Stomach smooth muscle (tissue), 2 donors: ENCODE measurements at regions not wholly inside any gene's neighbourhood (a gene's known extent, or its start where the extent isn't known, plus 50 kb on each side); places are given as distances from the start of the nearest gene placed in this dataset.

ENCODE experiments used
- H3K27ac ChIP-seq: one replicate; pipeline ENCODE4 v1.7.0; 2013; ENCODE audit warnings: mild to moderate bottlenecking, low read length, inconsistent platforms
- H3K27me3 ChIP-seq, 2 donors: one replicate each; pipeline ENCODE4 v1.7.0; 2013; ENCODE audit warnings: low read length in 2 of 2; ENCODE audit not compliant: insufficient read depth in 2 of 2, control insufficient read depth in 1 of 2
- H3K36me3 ChIP-seq, 2 donors: one replicate each; pipeline ENCODE4 v1.7.0; 2013; ENCODE audit warnings: low read length in 2 of 2; ENCODE audit not compliant: control insufficient read depth in 2 of 2, insufficient read depth in 2 of 2
- H3K4me1 ChIP-seq: one replicate; pipeline ENCODE4 v1.7.0; 2013; ENCODE audit warnings: low read length; ENCODE audit not compliant: control insufficient read depth, insufficient read depth
- H3K4me3 ChIP-seq, 2 donors: one replicate each; pipeline ENCODE4 v1.7.0; 2013; ENCODE audit warnings: low read length in 2 of 2
- H3K9ac ChIP-seq, 2 donors: one replicate each; pipeline ENCODE4 v1.7.0; 2013; ENCODE audit warnings: low read length in 2 of 2, mild to moderate bottlenecking in 1 of 2
- H3K9me3 ChIP-seq, 2 donors: one replicate each; pipeline ENCODE4 v1.7.0; 2013; ENCODE audit warnings: low read length in 2 of 2; ENCODE audit not compliant: control insufficient read depth in 2 of 2
- donor health status: healthy.
- donor health status: Pancreatic carcinoma.

DNA sequence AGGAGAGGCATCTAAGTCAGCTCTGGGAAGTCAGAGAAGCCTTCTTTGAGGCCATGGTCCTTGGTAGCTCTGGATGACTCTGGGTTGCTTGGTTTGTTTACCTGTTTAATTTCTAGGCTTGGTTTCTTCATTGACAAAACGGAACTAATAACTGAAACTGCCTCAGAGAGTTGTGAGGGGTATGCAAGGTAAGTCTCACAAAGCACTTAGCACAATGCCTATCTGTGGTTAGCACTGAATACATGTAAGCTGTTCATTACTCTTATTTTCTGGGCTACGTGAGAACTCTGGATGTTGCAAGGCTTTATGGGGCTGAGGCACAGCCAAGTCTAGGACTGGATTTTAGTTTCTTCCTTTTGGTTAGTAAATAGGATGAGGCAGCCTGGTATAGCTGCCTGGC lies 225.8 kb upstream of the NCAM1 start:
- H3K4me3 ChIP-seq, result no peak overlapping the region
- no peaks in the 10 kb centered on the region for H3K27me3 ChIP-seq
- H3K27ac ChIP-seq, result no peak overlapping the region
- peaks cover 2% of the 10 kb centered on the region for H3K4me1 ChIP-seq
- H3K9me3 ChIP-seq, result no peaks in the 10 kb centered on the region
- no peak overlapping the region for H3K9ac ChIP-seq
- no peaks in the 10 kb centered on the region for H3K36me3 ChIP-seq

DNA sequence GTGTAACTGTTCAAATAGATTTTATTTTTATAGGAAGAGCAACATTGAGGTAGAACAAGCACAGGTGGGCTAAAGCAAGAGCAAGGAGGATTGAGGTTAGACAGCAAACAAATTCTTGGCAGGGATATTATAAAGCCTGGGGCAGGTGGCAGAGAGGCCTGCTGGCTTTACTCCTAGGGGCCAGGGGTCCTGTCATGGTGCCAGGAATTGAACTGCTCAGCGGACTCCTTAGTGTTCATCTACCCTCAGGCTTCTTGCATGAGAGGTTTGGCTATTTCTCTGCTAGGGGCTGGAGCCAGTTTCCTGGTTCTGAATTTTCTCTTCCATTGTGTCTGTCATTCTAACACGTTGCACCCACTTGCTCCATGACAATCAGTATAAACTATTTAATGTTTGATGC lies 217.2 kb upstream of the NCAM1 start:
- H3K27ac ChIP-seq, result no peak overlapping the region
- H3K27me3 ChIP-seq, result peaks cover 0 to 7% of the 10 kb centered on the region in 2 donors
- no peak overlapping the region for H3K9ac ChIP-seq
- H3K9me3 ChIP-seq, result no peaks in the 10 kb centered on the region
- H3K36me3 ChIP-seq, result no peaks in the 10 kb centered on the region
- H3K4me3 ChIP-seq, result no peak overlapping the region
- no peaks in the 10 kb centered on the region for H3K4me1 ChIP-seq

DNA sequence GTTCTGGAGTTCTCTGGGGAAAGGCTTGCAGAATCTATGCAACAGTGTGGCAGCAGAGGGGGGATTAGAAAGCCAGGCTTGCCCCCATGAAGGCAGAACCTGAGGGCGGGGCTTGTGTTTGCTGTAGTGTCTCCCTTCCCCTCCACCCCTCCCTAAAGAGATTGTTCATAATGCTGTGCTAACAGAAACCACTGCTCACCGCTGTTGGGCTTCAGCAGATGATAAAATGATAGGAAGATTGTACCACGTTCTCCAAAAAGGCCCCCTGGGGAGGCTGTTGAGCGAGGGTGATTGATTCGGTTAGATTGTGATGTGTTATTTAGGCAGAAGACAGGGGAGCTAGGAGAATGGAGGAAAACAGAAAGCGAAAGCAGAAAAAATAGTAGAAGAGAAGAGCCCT lies 215.2 kb upstream of the NCAM1 start:
- Histone ChIP-seq H3K36me3 (no peaks in the 10 kb centered on the region), H3K4me1 (no peaks in the 10 kb centered on the region), H3K27me3 (peaks cover 0 to 7% of the 10 kb centered on the region in 2 donors), H3K9me3 (no peaks in the 10 kb centered on the region), H3K4me3 (no peak overlapping the region), H3K27ac (no peak overlapping the region), H3K9ac (no peak overlapping the region)

DNA sequence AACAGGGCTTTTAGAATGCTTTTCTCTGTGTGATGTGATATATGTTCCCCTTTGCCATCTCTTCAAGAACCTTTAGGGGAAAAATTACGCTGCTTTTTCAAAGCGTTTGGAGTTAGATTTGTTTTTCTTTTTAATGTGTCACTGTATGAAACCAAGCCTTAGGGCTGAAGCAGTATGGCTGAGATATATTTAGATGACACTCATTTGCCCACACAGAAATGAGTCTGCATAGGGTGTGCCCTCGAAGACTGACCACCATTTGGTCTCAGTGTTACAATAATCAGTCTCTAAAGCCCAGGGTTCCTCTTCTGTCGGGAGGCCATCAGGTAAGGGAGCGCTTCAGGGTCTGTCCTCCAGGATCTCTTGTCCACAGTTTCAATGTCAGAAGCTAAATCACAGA lies 213.0 kb upstream of the NCAM1 start:
- no peak overlapping the region for H3K9ac ChIP-seq
- peaks cover 9% of the 10 kb centered on the region for H3K4me1 ChIP-seq

DNA sequence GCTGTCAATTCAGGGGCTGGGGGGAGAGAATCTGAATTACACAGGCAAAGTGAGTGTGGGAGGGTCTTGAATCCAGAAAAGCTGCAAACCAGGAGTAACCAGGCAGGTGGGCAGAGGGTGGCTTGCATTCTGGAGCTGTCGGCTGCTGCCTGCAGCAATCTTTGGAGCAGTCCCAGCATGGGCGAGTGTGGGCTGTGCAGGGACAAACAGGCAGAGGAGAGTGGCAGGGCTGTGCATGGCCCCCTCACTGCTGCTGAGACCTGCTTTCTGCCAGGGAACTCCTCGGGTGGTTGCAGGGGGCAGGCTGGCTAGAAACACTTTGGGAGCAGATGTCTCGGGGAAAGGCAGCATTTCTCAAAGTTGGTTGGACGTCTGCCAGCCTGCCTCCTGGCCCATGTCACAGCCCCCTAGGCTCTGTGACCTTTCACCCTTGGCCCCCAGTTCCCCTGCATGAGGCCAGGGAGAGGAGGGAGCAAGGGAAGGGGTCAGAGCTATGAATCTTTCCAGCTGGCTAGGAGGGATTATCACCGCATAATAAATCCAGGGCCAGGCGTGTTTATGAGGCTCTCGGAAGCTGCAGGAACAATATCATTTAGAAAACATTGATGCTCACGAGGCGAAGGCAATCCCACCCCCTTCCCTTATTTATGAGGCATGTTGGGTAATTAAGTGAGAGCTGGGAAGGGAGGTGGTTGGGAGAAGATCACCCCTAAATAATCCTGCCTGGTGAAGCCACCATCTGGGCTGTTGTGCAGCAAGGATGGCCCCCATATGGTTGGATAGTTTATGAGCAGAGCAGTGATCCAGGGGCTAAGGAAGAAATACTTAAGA lies 212.3 kb upstream of the NCAM1 start:
- Histone ChIP-seq H3K36me3 (no peaks in the 10 kb centered on the region), H3K4me3 (no peak overlapping the region), H3K27ac (no peak overlapping the region), H3K9ac (no peak overlapping the region), H3K9me3 (no peaks in the 10 kb centered on the region), H3K4me1 (peaks cover 9% of the 10 kb centered on the region), H3K27me3 (peaks cover 0 to 7% of the 10 kb centered on the region in 2 donors)

More for the DNA sequence above, 213.0 kb upstream of the NCAM1 start:
- Histone ChIP-seq H3K36me3 (no peaks in the 10 kb centered on the region), H3K27me3 (peaks cover 0 to 7% of the 10 kb centered on the region in 2 donors), H3K27ac (no peak overlapping the region), H3K9me3 (no peaks in the 10 kb centered on the region), H3K4me3 (no peak overlapping the region)

DNA sequence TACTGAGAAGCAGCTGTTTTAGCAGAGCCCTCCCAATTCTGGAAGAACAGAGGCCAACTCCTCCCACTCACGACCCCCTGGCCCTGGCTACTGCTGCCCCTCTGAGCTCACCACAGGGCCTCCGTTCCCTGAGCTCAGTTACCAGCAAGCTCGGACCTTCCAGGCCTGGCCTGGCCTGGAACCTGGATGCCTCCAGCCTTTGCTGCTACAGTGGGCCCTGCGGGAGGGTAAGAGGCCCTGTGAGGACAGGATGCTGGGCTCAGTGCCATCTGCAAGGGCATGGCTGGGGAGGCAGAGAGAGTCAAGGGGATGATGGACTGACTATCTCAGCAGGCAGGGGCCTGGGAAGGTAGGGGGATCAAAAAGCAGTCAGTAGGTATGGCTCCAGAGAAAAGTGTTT lies 209.9 kb upstream of the NCAM1 start:
- H3K4me3 ChIP-seq, result no peak overlapping the region
- H3K27me3 ChIP-seq, result peaks cover 0 to 2% of the 10 kb centered on the region in 2 donors
- no peak overlapping the region for H3K27ac ChIP-seq
- H3K4me1 ChIP-seq, result peaks cover 9% of the 10 kb centered on the region
- no peaks in the 10 kb centered on the region for H3K36me3 ChIP-seq
- H3K9me3 ChIP-seq, result no peaks in the 10 kb centered on the region
- H3K9ac ChIP-seq, result no peak overlapping the region

DNA sequence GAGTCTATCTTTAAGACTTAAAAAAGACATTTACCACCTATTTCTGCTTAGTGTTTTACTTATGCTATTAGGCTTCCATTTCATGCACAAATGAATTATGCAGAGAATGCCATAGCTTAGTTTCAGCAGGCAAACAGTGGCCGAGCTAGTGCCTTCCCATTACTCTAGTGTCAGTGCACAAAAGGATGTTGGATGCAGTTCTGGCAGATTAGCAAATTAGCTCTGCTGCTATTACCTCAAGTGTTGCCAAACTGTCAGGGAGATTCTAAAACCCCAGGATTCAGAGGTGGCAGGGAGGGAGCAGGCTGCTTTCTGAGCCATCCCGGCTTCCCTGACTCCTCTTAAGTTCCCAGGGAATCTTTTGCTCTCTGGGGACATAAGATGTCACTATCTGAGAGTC lies 209.4 kb upstream of the NCAM1 start:
- Histone ChIP-seq H3K4me3 (no peak overlapping the region), H3K4me1 (peaks cover 9% of the 10 kb centered on the region), H3K27ac (no peak overlapping the region), H3K36me3 (no peaks in the 10 kb centered on the region), H3K9ac (peak overlapping the region in 1 of 2 donors; percentile 1), H3K27me3 (peaks cover 0 to under 1% of the 10 kb centered on the region in 2 donors), H3K9me3 (no peaks in the 10 kb centered on the region)

DNA sequence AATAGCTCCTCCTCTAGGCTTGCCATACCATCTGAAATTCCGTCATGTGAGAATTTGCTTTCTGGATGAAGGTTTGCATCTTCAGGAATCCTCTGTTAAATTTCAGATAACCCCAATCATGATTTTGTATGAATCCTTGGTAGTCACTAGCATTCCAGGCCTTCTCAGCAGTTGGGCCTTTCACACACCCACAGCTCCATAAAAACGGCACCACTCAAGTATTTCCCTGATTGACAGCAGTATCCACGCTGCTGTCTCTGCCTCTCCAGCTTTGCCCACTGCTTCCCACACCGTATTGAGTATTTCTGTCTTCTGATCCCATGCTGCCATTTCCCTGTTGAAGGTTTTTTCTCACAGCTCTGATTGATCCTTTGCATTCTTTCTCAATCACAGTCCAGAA lies 208.7 kb upstream of the NCAM1 start:
- peaks cover 13% of the 10 kb centered on the region for H3K4me1 ChIP-seq
- H3K27me3 ChIP-seq, result no peaks in the 10 kb centered on the region
- H3K9ac ChIP-seq, result no peak overlapping the region
- no peaks in the 10 kb centered on the region for H3K36me3 ChIP-seq
- H3K4me3 ChIP-seq, result no peak overlapping the region
- H3K9me3 ChIP-seq, result no peaks in the 10 kb centered on the region
- H3K27ac ChIP-seq, result no peak overlapping the region

DNA sequence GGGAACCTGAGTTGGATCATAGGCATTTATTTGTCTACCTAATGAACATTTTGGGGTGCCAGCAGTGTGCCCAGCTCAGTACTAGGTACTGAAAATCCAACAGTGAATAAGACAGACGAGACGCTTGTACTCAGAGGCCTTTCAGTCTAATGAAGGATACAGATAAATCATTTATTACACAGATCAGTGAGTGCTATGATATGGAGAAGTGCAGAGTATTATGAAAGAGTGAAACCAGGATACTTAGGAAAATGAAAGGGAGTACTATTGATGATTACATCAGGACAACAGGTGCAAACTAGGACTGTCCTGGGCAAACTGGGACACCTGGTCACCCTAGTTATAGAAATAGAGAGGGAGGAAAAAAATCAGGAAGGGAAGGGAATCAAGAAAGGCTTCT lies 207.5 kb upstream of the NCAM1 start:
- Histone ChIP-seq H3K27ac (no peak overlapping the region), H3K27me3 (no peaks in the 10 kb centered on the region), H3K9me3 (no peaks in the 10 kb centered on the region), H3K4me1 (peaks cover 14% of the 10 kb centered on the region), H3K36me3 (no peaks in the 10 kb centered on the region), H3K4me3 (no peak overlapping the region), H3K9ac (no peak overlapping the region)

DNA sequence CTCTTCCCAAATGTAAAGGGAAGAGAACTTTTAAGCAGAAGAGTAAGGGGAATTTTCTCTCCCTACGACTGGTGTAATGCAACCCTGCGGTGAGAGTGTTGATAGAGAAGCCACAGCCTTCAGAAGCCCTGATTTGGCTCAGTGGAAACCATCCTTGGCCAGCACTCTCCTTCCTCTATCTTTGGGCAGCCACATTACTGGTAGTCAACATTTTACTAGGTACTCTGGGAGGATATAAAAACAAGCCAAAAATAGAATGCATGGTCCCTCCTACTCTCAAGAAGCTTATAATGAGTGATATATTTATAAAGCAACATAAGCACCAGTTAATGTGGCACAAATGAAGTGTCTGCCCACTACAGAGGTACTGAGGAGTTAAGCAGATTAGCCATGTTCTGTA lies 201.8 kb upstream of the NCAM1 start:
- Histone ChIP-seq H3K9ac (no peak overlapping the region), H3K4me1 (peaks cover 11% of the 10 kb centered on the region), H3K27ac (no peak overlapping the region), H3K9me3 (no peaks in the 10 kb centered on the region), H3K36me3 (no peaks in the 10 kb centered on the region), H3K4me3 (no peak overlapping the region), H3K27me3 (no peaks in the 10 kb centered on the region)

DNA sequence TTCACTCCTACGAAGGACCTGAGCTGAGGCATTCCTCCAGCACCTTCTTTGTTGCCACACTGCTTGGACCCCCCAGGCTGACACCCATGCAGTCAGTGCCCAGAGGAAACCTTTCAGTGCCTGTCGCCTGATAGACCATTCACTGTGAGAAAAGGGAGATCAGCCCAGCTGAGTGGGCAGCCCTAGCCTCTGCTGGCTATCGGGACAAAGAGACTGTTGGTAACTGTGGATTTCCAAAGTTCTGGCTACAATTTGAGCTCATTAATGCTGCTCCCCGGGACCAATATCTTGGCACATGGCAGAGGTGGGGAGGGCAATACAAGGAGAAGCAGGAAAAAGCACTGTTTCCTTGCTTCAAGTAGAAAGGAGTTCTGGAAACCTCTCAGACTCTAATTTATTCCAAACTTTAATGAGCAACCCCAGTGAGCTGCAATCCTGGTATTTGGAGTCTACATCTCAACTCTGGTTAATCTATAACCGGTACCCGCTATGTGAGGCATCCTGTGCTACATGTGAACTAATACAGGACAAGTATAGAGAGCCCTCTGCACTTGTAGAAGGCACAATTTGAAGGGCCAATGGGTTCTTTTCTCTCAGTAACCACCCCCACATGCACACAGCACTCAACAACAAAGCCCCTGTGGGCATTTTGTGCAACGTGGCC lies 200.7 kb upstream of the NCAM1 start:
- H3K9ac ChIP-seq, result no peak overlapping the region
- H3K4me3 ChIP-seq, result no peak overlapping the region
- no peaks in the 10 kb centered on the region for H3K9me3 ChIP-seq
- no peaks in the 10 kb centered on the region for H3K27me3 ChIP-seq
- peaks cover 11% of the 10 kb centered on the region for H3K4me1 ChIP-seq
- no peak overlapping the region for H3K27ac ChIP-seq
- no peaks in the 10 kb centered on the region for H3K36me3 ChIP-seq
